Activated T-helper 9 cell treated with anti-CD3 and anti-CD28 coated beads, Interleukin-2, amount 50 U/mL, for 16 hours (primary cell): ENCODE measurements at regions not wholly inside any gene's neighbourhood (a gene's known extent, or its start where the extent isn't known, plus 50 kb on each side); places are given as distances from the start of the nearest gene placed in this dataset.

Experiments
- DNase-seq: peaks from one replicate; pipeline ENCODE4 v3.0.0-alpha.2; 2020; ENCODE audit warnings: low read depth

DNA sequence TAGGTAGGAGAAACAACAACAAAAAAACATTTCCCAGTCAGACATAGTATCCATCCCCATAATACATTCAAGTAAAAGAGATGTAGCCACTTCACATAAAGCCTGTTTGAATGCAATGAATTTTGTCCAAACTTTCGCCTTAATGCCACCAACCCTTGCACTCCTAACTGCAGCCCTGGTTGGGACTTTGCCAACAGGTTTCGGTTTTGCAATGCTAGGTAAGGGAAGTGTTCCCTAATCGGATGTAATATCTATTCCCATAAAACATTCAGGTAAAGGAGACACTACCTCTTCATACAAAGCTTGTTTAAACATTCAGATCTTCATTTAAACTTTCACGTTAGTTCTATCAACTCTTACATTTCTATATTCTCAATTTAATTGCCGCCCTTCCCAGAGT is 336.1 kb downstream of the DRD1 start:
- no peak for DNase-seq

DNA sequence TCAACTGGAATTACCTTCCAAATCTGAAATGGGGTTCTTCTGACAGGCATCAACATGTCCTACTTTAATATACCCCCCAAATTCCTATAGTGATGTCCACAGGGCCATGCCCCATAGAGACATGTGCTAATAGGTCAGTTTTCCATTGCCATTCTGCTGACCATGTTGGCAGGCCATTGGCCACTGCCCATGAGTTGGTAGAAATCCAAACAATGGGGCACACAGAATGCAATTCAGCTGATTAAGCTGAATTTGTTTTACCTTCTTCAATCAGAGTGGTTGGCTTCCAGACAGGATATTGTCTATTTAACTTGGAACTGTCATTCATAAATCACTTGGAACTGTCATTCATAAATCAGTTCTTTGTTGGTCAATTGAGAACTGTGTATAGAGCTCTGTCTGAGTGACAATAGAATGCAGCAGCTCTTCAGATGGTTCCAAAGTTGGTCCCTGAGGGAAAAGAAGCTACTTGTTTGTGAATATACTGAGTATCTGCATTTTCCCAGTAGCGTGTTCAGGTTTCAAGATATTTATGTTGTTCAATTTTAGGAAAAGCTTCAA is 336.9 kb downstream of the DRD1 start:
- DNase-seq: no peak

DNA sequence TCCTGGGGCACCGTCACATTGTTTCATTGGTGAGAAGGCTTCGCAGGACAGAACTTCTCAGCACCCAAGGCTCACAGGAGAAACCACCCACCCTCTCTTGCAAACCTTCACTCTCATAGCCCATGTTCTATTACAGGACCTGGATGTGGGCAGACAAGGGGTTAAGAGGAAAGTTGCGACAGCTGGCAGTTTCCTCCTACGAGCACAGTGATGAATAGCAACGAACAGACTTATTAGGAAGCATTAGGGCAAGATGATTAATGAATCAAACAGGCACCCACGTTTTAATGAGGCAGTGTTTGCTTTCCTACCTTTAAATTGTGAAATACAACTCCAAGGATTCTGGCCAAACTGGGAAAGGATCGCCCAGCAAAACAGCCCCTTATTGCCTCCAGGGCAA is 339.3 kb downstream of the DRD1 start:
- DNase-seq: no peak

- DNase-seq: no peak
Observed at GRCh38 chr5:175103746-175104145, 340.2 kb downstream of the DRD1 start.

- no peak for DNase-seq
Observed at GRCh38 chr5:175102717-175103116, 341.3 kb downstream of the DRD1 start.

GRCh38 chr5:175098301-175098700 is 345.7 kb downstream of the DRD1 start:
- DNase-seq: no peak

GRCh38 chr5:175096469-175097165 is 347.4 kb downstream of the DRD1 start:
- no peak for DNase-seq

DNA sequence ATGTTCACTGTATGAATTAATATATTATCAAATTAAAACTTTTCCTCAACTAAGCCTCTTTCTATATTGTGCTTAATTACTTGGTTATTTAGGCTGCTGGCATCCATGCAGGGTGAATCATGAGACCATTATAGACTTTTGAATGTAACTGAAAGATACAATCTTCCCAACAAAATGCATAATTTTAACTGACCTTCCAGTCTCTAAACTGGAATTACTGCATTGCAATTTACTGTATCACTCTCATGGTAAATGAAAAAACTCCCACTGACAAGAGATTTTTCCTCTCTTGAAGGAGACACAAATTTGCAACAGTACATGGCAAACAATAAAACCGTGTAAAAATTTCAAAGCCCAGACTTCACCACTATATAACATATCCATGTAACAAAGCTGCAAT is 349.5 kb downstream of the DRD1 start:
- no peak for DNase-seq

- DNase-seq: no peak
Observed at GRCh38 chr5:175092691-175093090, 351.3 kb downstream of the DRD1 start.

DNA sequence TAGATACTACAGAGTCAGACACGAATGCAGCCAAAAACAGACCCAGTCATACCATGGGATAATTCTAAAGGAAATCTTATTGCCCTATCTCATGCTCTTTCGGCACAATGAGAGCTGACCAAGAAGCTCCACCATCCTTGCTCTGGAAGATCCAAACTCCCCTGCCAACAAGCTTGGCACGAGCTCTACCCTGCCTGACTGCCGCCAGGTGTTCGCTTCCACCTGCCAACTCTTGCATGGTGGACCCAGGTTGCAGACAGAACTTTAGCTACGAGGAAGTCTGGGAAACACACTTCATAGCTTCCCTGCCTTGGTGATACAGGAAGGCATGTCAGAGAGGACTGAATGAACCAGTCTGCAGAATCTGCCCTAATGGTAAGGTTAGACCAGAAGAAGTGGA is 355.0 kb downstream of the DRD1 start:
- no peak for DNase-seq

DNA sequence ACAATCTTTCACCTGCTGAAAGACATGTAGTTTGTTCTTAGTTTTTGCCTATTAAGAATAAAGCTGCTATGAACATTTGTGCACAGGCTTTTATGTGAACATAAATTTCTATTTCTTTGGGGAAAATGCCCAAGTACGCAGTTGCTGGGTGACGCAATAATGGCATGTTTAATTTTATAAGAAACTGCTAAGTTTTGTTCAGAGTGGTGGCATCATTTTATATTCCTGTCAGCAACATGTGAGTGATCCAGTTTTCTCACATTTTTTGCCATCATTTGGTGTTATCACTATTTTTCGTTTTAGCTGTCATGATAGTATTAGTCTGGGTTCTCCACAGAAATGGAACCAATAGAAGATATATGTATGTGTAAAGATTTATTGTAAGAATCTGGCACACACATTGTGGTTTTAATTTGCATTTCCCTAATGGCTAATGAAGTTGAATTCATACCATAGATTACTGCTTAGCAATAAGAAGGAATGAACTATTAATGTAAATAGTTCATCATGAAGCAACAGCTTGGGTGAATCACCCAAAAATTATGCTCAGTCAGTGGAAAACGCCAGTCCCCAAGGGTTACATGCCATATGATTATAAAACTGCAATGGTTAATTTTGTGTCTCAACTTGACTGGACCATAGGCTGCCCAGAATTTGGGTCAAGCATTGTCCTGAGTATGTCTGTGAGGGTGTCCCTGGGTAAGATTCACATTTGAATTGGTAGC is 358.6 kb downstream of the MSX2 start:
- no peak for DNase-seq

DNA sequence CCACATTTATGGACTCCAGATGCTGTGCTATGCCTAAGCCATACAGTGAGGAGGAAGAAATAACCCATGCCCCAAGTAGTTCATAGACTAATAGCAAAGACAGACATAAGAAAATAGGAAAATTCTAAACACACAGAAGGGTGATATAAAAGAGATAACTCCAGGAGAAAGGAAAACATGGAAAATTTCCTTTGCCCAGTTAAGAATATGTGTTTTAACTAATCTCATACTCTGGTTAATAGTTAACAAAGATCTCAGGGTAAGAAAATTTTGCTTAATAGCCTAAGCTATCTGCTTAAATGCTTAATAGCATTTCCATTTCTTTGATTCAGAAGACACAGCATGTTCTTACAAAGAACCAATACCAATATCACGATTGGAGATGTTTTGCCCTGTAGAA is 358.0 kb downstream of the MSX2 start:
- no peak for DNase-seq

DNA sequence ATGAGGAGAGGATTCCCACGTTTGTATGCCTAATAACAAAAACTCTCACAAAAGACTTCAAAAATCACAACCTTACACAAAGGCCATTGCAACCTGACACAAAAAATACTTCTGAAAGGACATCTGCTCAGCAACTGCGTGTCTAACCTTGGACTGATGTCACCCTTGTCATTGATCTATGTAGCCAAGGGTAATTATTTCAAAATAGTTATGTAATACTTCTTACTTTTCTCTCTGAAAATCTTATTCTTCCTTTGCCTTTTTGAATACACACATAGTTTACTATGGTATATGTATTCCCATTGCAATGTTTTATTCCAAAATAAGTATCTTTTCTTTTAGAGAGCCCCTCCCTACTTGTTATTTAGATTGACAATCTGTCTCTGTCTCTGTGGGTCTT is 355.3 kb downstream of the MSX2 start:
- DNase-seq: no peak

DNA sequence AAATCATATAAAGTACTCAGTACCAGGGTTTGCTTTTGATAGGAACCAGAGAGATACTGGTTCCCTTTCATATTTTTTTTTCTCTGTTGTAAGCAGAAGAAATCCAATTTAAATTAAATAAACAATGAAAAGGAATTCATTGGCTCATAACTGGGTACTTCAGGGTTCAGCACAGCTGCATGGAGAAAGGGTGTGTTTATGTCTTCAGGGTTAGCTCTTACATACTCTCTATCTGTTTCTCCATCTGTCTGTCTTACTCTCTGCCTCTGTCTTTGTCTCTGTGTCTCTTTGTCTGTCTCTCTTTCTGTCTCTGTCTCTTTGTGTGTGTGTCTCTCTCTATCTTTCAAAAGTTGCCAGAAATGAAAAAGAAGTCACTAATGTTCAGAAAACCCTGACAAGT is 345.9 kb downstream of the MSX2 start:
- DNase-seq: no peak

- no peak for DNase-seq
Observed at GRCh38 chr5:175060257-175060656, 335.9 kb downstream of the MSX2 start.

GRCh38 chr5:175059687-175060211 is 335.4 kb downstream of the MSX2 start:
- DNase-seq: no peak

DNA sequence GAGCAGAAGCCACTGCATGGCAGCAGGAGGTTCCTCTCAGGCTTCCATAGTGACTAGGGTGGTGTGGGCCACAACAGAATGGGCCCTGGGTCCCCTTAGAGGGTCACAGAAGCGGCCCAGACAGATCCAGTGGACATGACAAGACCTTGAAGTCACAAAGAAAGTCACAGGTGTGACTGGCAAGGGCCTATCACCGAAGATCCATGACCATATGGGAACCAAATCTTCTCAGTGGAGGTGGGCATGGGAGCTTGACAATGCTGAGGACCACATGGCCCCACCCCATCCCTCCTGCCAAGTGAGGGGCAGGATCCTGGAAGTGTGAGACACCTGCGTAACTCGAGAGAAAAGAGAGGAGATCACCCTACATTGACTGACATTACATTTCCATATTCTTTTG is 332.4 kb downstream of the MSX2 start:
- no peak for DNase-seq

DNA sequence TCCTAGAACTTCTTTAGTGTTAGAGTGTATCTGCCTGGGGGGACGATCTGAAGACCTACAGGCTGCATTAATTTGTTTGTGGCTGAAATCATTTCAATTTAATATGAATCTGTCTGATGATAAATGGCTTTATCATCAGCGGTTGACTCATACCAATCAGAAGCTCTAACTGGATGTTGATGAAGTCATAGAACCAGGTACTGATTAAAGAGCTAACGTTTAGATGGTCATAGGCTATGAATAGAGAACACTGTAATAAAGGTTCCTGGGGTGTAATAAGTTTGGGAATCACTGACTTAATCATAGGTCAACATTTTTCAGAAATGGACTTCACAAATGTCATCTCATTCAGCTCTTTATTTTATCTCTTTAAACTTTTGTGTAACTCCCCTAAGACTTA is 329.9 kb downstream of the MSX2 start:
- no peak for DNase-seq

DNA sequence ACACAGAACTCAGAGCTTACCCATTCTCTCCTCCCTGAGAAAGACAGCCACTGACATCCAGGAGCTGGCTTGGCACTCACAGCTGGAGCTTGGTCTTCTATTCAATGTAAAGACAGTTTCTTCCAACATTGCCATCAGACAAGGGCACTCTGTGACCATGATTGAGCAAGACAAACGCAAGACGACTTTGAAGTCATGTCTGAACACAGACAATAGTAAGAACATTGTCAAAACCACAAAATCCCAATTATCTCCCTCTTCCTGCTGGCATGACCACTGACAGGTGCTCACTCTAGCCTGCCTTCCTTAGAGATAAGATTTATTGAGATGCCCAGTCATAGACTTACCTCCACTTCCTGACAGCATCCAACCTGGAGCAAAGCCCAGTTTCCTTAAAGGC is 328.0 kb downstream of the MSX2 start:
- DNase-seq: no peak

- no peak for DNase-seq
Observed at GRCh38 chr5:175047048-175047447, 322.7 kb downstream of the MSX2 start.

- no peak for DNase-seq
Observed at GRCh38 chr5:175045820-175046219, 321.4 kb downstream of the MSX2 start.

DNA sequence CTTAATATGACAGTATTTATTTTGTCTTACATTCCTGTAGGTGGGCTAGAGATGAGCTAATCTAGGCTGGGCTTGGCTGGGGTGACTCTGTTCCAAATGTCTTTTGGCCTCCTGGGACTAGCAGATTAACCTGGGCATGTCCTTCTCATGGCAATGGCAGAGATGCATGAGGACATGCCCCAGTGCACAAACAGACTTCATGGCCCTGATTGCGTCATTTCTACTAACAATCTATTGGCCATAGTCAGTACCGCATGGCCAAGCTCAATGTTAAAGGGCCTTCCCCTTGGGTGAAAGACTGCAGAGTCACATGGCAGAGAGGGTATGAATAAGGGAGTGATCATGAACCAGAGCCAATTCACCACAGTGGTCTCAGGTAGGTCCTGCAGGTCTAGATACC is 313.4 kb downstream of the MSX2 start:
- no peak for DNase-seq

GRCh38 chr5:175035882-175036533 is 311.6 kb downstream of the MSX2 start:
- DNase-seq: no peak
